HG03565 (cell line): ENCODE measurements at regions not wholly inside any gene's neighbourhood (a gene's known extent, or its start where the extent isn't known, plus 50 kb on each side); places are given as distances from the start of the nearest gene placed in this dataset.

Experiments used
- ATAC-seq: cut with Tn5 transposase; IDR thresholded peaks from one replicate; pipeline ENCODE4 v1.9.1; 2021; ENCODE audit warnings: mild to moderate bottlenecking, moderate library complexity; ENCODE audit not compliant: unreplicated experiment

- no peak for ATAC-seq
Measured at GRCh38 chr17:73947966-73948355, 255.5 kb upstream of the RPL38 start.

- no peak for ATAC-seq
Measured at GRCh38 chr17:73949903-73950592, 253.4 kb upstream of the RPL38 start.

- ATAC-seq = no peak
Measured at GRCh38 chr17:73950593-73950914, 252.9 kb upstream of the RPL38 start.

- ATAC-seq = no peak
Measured at GRCh38 chr17:73952082-73952479, 251.4 kb upstream of the RPL38 start.

GRCh38 chr17:73952480-73953205, 250.8 kb upstream of the RPL38 start:
- no peak for ATAC-seq

GRCh38 chr17:73953206-73954033, 250.1 kb upstream of the RPL38 start:
- ATAC-seq = no peak

- no peak for ATAC-seq
Measured at GRCh38 chr17:73954951-73955350, 248.5 kb upstream of the RPL38 start.

- no peak for ATAC-seq
Measured at GRCh38 chr17:73955616-73956015, 247.9 kb upstream of the RPL38 start.

- ATAC-seq = no peak
Measured at GRCh38 chr17:73956169-73956568, 247.3 kb upstream of the RPL38 start.

GRCh38 chr17:73956595-73957465, 246.6 kb upstream of the RPL38 start:
- no peak for ATAC-seq

GRCh38 chr17:73957564-73957963, 245.9 kb upstream of the RPL38 start:
- ATAC-seq = no peak

- no peak for ATAC-seq
Measured at GRCh38 chr17:73958453-73958852, 245.0 kb upstream of the RPL38 start.

- ATAC-seq = no peak
Measured at GRCh38 chr17:73960469-73960868, 243.0 kb upstream of the RPL38 start.

GRCh38 chr17:73962308-73962707, 241.2 kb upstream of the RPL38 start:
- ATAC-seq = no peak

GRCh38 chr17:73968680-73969079, 234.8 kb upstream of the RPL38 start:
- ATAC-seq = no peak

GRCh38 chr17:73969956-73970355, 233.5 kb upstream of the RPL38 start:
- ATAC-seq = no peak

- no peak for ATAC-seq
Measured at GRCh38 chr17:73971127-73971526, 232.4 kb upstream of the RPL38 start.

GRCh38 chr17:73972056-73972455, 231.4 kb upstream of the RPL38 start:
- no peak for ATAC-seq

- ATAC-seq = no peak
Measured at GRCh38 chr17:73972901-73973300, 230.6 kb upstream of the RPL38 start.

GRCh38 chr17:73973586-73974409, 229.7 kb upstream of the RPL38 start:
- ATAC-seq = no peak
